Cerebellar nuclear complex (tissue), 1 donor: ENCODE measurements at regions not wholly inside any gene's neighbourhood (a gene's known extent, or its start where the extent isn't known, plus 50 kb on each side); places are given as distances from the start of the nearest gene placed in this dataset.

Experiments used
- DNase-seq, 2 experiments: peaks; one replicate each; lab custom pipeline; 2025; lab: John Stamatoyannopoulos, UW

DNA sequence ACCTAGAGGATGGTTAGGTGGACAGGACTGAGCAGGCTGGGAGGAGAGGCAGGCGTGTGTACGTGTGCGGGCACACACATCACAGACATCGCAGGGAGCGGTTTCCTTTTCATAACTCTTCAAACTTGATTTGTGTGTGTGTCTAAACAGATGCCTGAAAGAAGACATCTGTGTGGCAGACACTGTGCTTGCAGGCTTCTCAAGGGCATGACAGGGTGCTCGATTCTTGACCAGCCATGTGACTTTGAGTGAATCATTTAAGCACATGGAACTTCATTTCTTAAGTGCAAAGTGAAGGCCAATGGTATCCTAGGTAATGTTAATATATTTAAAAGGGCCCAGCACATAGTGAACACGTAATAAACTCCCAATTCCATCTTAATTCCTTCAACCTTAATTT is 186.5 kb downstream of the SCP2D1 start:
- DNase-seq, result no peak

DNA sequence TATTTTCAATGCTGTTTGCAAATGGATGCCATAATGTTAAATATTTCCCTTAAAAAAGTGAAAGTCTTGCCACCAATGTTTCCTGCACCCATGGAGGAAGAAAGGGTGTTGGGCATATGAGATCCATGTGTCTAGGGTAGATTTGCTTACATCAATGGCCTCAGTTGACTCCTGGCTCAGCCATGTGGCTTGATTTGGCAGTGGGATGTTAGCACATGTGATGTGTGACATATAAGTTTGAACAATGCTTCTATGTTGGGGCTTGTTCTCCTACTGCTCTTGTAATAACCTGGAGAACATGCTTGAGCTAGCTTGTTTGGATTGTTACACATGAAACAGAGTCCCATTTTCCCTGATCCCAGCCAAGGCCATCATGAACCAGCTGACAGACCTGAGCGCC is 187.6 kb downstream of the SCP2D1 start:
- DNase-seq, result no peak

DNA sequence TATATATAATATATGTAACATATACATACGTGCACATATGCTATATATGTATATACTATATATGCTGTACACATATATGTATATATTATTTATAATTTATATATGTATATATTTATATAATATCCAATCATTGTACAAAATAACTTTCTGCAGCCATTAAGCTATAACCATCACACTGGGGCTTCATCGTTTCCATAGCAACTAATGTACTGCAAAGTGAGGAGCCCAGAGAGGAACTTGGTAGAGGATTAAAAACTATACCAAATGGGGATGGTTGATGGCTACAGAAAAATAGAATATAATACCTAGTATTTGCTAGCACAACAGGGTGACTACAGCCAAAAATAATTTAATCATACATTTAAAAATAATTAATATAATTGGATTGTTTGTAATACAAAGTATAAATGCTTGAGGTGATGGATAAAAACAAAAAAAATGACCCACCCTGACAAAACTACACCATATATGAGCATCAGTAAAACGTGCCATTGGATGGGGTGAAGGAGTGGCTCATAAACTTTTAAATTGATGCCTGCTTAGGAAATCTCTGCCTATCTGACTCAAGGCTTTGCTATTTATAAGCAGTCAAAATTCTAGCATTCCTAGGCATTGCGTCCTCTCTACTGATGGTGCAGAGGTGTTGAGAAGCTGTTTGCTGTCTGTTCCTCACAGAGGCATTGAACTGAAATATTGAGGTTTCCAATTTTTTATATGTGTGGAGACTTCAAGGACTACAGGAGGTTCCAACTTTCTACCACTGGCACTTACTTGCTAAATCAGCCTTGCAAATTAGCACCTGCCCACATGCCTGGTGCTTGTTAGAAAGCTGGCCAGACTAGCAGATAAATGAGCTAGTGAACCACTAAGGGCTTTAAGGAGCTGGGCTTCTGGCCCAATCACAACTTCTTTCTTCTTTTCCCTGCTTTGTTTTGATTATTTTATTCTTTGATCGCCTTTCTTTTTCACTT is 190.1 kb downstream of the SCP2D1 start:
- DNase-seq, result no peak

- DNase-seq, result no peak
Observed at GRCh38 chr20:19004975-19005374, 191.4 kb downstream of the SCP2D1 start.

DNA sequence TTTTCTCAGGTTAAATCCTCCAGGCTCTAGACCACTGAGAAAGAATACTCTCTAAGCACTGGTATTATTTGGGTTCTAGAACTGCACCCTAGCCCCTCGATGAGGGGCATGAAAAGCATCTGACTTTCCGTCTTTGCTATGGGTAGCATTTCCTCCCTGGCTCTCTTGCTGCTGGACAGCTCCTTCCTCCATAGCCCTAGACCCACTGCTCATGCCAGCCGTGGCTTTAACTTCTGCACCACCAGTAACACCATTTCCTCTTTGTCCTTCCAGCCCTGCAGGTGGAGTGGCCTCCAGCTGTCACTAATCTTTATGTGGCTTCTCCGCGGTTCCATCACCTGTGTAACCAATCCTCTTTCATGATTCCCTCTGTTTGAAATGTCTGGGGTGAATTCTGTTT is 194.9 kb downstream of the SCP2D1 start:
- DNase-seq, result no peak

GRCh38 chr20:19009081-19009688 is 195.6 kb downstream of the SCP2D1 start:
- DNase-seq, result no peak

DNA sequence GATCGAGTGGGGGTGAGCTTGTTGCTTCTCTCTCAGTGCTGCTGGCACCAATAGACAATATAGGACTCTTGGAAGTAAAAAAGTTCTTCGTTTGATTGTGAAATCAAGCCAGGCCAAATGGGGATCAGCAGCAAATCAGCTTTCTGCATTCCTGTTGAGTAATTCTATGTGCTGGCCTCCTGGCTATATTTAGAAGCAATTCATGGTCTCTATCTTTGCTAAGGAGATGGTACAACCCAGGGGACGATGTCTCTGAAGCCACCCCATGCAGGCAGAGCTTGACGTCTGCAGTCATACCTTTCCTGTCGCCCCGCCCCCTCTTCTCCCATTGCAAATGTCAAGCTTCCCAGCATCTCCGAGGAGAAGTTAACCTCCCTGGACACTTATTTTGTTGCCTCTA is 199.1 kb downstream of the SCP2D1 start:
- no peak for DNase-seq

- DNase-seq, result no peak
Observed at GRCh38 chr20:19013907-19014306, 198.5 kb upstream of the SLC24A3 start.

DNA sequence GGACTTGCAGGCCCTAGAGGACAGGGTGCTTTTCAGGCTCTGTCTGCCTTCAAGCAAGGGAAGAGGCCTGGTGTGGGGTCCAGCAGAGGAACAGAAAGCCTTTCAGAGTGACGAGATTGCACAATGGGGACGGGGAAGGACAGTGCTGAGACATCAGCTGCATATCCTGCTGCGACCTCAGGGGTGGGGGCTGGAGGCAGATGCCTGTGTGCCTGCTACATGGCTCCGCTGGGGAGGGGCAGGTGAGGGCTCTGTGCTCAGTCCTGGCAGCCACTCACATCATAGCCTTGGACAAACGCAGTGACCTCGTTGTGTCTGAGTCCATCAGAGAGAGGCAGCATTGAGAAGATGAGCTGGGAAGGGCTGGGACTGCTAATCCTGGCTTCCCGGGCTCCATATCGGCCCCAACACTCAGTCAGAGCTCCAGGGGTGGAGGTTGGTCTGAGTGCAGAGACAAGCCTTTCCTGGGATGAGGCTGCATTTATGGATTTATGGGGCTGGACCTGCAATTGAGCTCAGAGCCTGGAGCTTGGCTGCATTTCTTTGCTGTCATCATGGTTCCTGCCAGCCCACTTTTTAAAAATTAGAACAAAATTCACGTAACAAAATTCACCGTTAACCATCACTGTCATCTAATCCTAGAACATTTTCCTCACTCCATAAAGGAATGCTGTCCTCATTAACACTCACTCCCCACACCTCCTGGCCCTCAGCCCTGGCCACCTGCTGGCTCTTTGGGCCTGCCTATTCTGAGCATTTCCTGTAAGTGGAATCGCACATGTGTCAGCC is 196.9 kb upstream of the SLC24A3 start:
- no peak for DNase-seq

GRCh38 chr20:19016140-19016497 is 196.3 kb upstream of the SLC24A3 start:
- DNase-seq, result no peak

- no peak for DNase-seq
Observed at GRCh38 chr20:19017104-19017690, 195.2 kb upstream of the SLC24A3 start.

- no peak for DNase-seq
Observed at GRCh38 chr20:19018881-19019280, 193.6 kb upstream of the SLC24A3 start.

- DNase-seq, result no peak
Observed at GRCh38 chr20:19019734-19020364, 192.6 kb upstream of the SLC24A3 start.

GRCh38 chr20:19021406-19022117 is 190.9 kb upstream of the SLC24A3 start:
- DNase-seq, result no peak

GRCh38 chr20:19022118-19022575 is 190.3 kb upstream of the SLC24A3 start:
- no peak for DNase-seq

- no peak for DNase-seq
Observed at GRCh38 chr20:19022791-19023448, 189.5 kb upstream of the SLC24A3 start.

- no peak for DNase-seq
Observed at GRCh38 chr20:19024296-19025035, 188.0 kb upstream of the SLC24A3 start.

DNA sequence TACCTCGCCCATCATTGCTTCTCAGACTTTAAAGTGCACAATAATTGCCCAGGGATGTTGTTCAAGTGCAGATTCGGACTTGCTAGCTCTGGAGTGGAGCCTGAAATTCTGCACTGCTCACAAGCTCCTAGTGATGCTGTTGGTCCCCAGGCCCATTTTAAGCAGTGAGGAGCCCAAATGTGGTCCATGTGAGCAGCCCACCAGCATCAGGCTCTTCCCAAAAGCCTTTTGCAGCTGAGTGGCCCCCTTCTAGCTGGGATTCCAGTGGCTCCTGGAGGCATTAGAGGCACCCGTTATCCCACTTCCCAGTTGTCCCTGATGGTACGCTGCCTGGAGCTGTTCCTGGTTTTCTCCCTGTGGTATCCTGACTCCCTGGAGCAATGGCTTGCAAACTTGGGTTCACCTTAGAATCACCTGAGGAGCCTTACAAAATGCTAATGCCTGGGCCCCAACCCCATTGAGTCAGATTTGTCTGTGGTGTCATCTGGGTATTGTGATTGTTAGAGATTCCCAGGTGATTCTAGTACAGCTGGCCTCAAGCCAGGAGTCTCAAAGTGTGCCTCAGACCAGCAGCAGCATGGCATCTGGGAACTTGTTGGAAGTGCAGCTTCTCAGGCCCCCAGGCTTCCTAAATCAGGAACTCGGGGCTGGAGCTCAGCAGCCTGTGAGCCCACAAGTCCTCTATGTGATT is 186.9 kb upstream of the SLC24A3 start:
- no peak for DNase-seq
